ENCODE measurements at regions not wholly inside any gene's neighbourhood (a gene's known extent, or its start where the extent isn't known, plus 50 kb on each side); places are given as distances from the start of the nearest gene placed in this dataset.

- TF ChIP-seq POLR2A (IDR thresholded peaks at IDR 0.05), result no peak
- TF ChIP-seq EP300 (IDR thresholded peaks at IDR 0.05), result no peak
- TF ChIP-seq POLR2AphosphoS5 (IDR thresholded peaks at IDR 0.05), result no peak
- no peak for TF ChIP-seq CTCF (IDR thresholded peaks at IDR 0.05)
Measured at GRCh38 chr7:53470336-53470970, 435.0 kb downstream of the POM121L12 start.

Measured in gastroesophageal sphincter (tissue), 3 donors.